Sigmoid colon (tissue), 4 donors: ENCODE measurements at regions not wholly inside any gene's neighbourhood (a gene's known extent, or its start where the extent isn't known, plus 50 kb on each side); places are given as distances from the start of the nearest gene placed in this dataset.

Experiments used
- POLR2AphosphoS5 ChIP-seq, 4 donors: sonication (generic); formaldehyde crosslinking; IDR thresholded peaks; one replicate each; pipeline ENCODE4 v1.6.1; 2017; ENCODE audit warnings: antibody characterized with exemption in 4 of 4
- TF ChIP-seq, protein P1 (sequence below), 4 experiments: fragments of 450-650 bp in 3 of 4; fragments of 200-600 bp in 1 of 4; IDR thresholded peaks; one replicate each; pipeline ENCODE4 v1.5.1; 2016 to 2019; ENCODE audit warnings: antibody characterized with exemption in 4 of 4, mild to moderate bottlenecking in 3 of 4, moderate library complexity in 2 of 4

DNA sequence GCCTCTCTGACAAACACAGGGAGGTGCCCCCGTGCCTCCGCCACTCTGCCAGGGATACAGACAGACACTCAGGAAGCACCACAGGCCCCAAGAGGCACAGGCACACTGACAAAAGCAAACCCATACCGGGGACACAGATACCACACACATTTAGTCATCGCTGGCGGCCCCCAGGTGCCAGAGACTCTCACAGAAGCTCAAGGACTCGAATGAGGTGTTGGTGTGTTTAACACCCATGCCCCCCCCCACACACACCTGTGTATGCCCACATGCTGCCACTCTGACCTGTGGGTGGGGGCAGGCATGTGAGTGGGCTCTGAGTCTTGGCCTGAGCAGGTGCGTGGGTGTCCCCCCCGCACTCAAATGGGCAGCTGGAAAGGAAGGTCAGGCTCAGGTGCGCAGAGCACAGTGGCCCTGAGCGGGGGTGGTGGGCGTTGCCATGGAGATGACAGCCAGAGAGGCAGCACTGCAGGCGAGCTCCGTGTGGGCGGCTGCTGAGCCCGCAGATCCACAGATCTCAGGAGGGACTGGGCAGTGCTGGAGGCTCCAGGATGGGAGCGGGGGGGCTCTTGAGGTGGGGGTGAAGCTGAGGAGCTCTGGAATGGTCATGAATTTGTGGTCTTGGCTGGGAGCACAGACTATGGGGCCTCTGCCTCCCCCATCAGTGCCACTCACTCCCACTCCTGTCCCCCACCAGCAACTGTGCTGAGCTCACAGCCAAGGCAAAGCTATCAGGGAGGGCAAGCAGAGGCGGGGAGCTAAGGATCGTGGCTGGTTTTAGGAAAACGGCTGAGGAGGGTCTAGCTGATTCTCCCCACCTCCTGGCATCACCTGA, 73.9 kb upstream of the TAF1B start:
- TF ChIP-seq POLR2AphosphoS5 (IDR thresholded peaks at IDR 0.05) = no peak
- TF ChIP-seq, protein P1, sequence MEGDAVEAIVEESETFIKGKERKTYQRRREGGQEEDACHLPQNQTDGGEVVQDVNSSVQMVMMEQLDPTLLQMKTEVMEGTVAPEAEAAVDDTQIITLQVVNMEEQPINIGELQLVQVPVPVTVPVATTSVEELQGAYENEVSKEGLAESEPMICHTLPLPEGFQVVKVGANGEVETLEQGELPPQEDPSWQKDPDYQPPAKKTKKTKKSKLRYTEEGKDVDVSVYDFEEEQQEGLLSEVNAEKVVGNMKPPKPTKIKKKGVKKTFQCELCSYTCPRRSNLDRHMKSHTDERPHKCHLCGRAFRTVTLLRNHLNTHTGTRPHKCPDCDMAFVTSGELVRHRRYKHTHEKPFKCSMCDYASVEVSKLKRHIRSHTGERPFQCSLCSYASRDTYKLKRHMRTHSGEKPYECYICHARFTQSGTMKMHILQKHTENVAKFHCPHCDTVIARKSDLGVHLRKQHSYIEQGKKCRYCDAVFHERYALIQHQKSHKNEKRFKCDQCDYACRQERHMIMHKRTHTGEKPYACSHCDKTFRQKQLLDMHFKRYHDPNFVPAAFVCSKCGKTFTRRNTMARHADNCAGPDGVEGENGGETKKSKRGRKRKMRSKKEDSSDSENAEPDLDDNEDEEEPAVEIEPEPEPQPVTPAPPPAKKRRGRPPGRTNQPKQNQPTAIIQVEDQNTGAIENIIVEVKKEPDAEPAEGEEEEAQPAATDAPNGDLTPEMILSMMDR (IDR thresholded peaks at IDR 0.05) = no peak
